ENCODE measurements at regions not wholly inside any gene's neighbourhood (a gene's known extent, or its start where the extent isn't known, plus 50 kb on each side); places are given as distances from the start of the nearest gene placed in this dataset.

DNA sequence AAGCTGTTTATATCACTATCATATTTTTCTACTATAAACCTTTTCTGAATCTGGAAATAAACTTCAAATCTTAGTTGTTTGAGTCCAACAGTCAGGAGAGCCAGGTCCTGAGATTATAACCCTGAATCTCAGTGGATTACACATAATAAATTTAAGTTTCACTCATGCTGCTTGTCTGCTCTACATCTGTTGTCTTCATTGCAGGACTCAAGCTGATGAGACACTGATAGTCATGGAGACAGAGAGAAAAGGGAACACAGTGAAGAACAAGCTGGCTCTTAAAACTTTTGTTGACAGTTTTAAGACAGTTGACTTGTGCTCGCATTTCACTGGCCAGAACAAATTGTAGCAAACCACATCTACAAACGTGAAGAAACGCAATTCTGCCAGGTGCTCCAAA is 327.0 kb upstream of the CTSO start:
- no peak overlapping the region for H3K27ac Mint-ChIP-seq
- no peaks in the 10 kb centered on the region for H3K36me3 Mint-ChIP-seq (ENCODE audit: low read depth)
- H3K9me3 Mint-ChIP-seq: peaks cover 17% of the 10 kb centered on the region
- no peaks in the 10 kb centered on the region for H3K27me3 Mint-ChIP-seq (ENCODE audit: low read depth)
- H3K4me3 Mint-ChIP-seq: no peak overlapping the region
- TF ChIP-seq, protein P1, sequence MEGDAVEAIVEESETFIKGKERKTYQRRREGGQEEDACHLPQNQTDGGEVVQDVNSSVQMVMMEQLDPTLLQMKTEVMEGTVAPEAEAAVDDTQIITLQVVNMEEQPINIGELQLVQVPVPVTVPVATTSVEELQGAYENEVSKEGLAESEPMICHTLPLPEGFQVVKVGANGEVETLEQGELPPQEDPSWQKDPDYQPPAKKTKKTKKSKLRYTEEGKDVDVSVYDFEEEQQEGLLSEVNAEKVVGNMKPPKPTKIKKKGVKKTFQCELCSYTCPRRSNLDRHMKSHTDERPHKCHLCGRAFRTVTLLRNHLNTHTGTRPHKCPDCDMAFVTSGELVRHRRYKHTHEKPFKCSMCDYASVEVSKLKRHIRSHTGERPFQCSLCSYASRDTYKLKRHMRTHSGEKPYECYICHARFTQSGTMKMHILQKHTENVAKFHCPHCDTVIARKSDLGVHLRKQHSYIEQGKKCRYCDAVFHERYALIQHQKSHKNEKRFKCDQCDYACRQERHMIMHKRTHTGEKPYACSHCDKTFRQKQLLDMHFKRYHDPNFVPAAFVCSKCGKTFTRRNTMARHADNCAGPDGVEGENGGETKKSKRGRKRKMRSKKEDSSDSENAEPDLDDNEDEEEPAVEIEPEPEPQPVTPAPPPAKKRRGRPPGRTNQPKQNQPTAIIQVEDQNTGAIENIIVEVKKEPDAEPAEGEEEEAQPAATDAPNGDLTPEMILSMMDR (IDR thresholded peaks at IDR 0.05; ENCODE audit: unreplicated experiment in 3 of 3): no peak
- no peaks in the 10 kb centered on the region for H3K4me1 Mint-ChIP-seq

DNA sequence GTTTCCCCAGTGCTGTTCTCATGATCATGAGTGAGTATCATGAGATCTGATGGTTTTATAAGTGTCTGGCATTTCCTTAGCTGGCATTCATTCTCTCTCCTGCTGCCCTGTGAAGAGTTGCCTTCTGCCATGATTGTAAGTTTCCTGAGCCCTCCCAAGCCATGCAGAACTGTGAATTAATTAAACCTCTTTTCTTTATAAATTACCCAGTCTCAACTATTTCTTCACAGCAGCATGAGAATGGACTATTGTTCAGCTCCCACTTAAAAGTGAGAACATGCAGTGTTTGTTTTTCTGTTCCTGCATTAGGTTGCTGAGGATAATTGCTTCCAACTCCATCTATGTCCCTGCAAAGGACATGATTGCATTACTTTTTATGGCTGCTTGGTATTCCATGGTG is 311.7 kb upstream of the CTSO start:
- Mint-ChIP-seq H3K4me1 (no peaks in the 10 kb centered on the region), H3K27ac (no peak overlapping the region), H3K27me3 (ENCODE audit: low read depth) (no peaks in the 10 kb centered on the region), H3K36me3 (ENCODE audit: low read depth) (no peaks in the 10 kb centered on the region), H3K9me3 (peaks cover 14% of the 10 kb centered on the region), H3K4me3 (no peak overlapping the region)
- TF ChIP-seq, protein P1 (IDR thresholded peaks at IDR 0.05; ENCODE audit: unreplicated experiment in 3 of 3): no peak

DNA sequence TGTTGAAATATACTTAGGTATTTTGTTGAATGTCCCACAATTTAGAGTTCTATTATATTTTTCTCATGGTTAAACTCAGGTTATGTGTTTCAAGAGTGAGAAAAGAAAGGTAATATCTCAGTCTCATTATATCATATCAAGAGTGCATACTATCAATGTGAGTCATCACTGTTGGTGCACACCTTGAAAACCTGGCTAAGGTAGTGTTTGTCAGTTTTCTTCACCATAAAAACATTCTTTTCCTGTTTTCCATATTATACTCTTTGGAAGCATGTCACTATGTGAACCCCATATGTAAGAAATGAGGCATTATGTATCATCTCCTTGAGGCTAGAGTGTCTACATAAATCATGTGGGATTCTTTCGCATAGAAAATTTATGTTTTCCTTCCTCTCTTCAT is 307.6 kb upstream of the CTSO start:
- Mint-ChIP-seq H3K27me3 (ENCODE audit: low read depth) (no peaks in the 10 kb centered on the region), H3K27ac (no peak overlapping the region), H3K4me1 (no peaks in the 10 kb centered on the region), H3K36me3 (ENCODE audit: low read depth) (no peaks in the 10 kb centered on the region), H3K9me3 (peaks cover 12% of the 10 kb centered on the region), H3K4me3 (no peak overlapping the region)
- TF ChIP-seq, protein P1 (IDR thresholded peaks at IDR 0.05; ENCODE audit: unreplicated experiment in 3 of 3): no peak

DNA sequence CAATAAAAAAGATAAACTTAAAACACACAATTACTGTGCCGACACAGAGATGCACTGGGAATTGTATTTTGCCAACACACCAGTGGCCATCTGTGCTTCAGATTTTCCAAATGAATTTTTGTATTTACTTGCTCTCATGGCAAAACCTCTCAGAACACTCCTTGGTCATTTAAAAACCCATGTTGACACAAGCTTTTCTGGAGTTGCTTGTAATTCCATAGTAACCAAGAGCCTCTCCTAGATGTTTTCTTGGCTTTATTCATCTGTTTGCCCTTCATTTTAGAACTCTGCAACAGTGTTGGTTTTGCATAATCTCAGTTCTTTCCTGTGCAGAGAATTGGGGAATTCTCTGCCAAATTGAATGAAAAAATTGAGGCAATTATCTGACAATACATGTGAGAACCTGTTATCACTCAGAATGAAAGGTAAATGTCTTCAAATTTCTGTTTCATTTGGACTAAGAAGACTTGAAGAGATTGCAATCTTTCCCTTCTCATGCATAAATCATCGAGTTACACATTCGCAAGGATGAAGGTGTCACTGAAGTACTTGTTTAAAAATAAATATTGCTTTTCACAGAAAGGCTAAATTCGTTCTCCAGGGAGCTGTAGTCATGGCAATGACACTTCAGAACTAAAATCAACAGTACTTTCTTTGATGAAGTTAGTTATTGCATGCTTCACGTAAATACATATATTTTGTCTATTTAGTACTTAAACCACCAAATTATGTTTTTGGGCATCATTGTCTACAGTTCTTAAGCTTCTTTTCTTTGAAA is 301.8 kb upstream of the CTSO start:
- H3K9me3 Mint-ChIP-seq: peaks cover 5% of the 10 kb centered on the region
- H3K27ac Mint-ChIP-seq: no peak overlapping the region
- TF ChIP-seq, protein P1 (IDR thresholded peaks at IDR 0.05; ENCODE audit: unreplicated experiment in 3 of 3): no peak
- H3K4me3 Mint-ChIP-seq: no peak overlapping the region
- peaks cover 17% of the 10 kb centered on the region for H3K4me1 Mint-ChIP-seq
- no peaks in the 10 kb centered on the region for H3K36me3 Mint-ChIP-seq (ENCODE audit: low read depth)
- no peaks in the 10 kb centered on the region for H3K27me3 Mint-ChIP-seq (ENCODE audit: low read depth)

DNA sequence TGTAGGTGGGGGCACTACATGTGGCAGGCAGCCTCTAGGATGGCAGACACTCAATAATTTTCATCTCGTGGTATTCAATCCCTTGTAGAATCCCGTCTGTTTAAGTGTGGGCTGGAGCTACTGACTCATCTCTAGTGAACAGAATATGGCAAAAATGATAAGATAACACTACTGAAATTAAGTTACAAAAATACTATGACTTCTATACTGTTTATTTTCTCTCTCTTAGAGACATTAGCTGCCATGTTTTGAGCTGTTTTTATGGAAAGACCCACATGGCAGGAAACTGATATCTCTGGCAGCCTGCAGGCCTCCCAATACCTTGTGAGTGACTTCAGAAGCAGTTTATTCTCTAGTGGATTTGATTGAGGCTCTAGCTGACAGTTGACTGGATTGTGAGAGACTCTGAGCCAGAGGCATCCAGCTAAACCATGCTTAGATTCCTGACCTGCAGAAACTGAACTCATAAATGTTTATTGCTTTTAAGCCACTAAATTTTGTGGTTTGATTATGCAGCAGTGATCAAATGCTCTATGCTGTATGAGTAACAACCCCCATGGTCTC is 298.8 kb upstream of the CTSO start:
- H3K27ac Mint-ChIP-seq: no peak overlapping the region
- no peaks in the 10 kb centered on the region for H3K27me3 Mint-ChIP-seq (ENCODE audit: low read depth)
- H3K36me3 Mint-ChIP-seq (ENCODE audit: low read depth): no peaks in the 10 kb centered on the region
- TF ChIP-seq, protein P1 (IDR thresholded peaks at IDR 0.05; ENCODE audit: unreplicated experiment in 3 of 3): no peak
- no peak overlapping the region for H3K4me3 Mint-ChIP-seq
- H3K9me3 Mint-ChIP-seq: peaks cover 11% of the 10 kb centered on the region
- H3K4me1 Mint-ChIP-seq: peaks cover 17% of the 10 kb centered on the region

Measured in nephron (organoid).